ENCODE measurements at regions not wholly inside any gene's neighbourhood (a gene's known extent, or its start where the extent isn't known, plus 50 kb on each side); places are given as distances from the start of the nearest gene placed in this dataset.

DNA sequence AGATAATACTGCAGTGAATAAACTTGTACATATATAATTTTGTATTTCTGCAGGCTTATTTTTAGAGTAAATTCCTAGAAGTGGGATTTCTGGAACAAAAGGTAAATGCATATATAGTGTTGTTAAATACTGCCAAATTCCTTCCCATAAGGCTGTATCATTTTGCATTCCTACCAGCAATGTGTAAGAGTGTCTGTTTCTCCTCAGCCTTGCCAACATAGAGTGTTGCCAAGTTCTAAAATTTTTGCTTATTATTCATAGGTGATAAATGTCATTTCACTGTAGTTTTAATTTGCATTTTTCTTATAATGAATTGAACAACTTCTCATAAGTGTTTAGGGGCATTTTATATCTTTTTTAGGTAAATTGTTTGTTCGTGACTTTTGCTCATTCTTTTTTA, 174.2 kb upstream of the ZBED5 start:
- ATAC-seq, result no peak
- no peak for TF ChIP-seq ISL1 (CRISPR knock-in tag; IDR thresholded peaks at IDR 0.05)
- TF ChIP-seq, protein P1, sequence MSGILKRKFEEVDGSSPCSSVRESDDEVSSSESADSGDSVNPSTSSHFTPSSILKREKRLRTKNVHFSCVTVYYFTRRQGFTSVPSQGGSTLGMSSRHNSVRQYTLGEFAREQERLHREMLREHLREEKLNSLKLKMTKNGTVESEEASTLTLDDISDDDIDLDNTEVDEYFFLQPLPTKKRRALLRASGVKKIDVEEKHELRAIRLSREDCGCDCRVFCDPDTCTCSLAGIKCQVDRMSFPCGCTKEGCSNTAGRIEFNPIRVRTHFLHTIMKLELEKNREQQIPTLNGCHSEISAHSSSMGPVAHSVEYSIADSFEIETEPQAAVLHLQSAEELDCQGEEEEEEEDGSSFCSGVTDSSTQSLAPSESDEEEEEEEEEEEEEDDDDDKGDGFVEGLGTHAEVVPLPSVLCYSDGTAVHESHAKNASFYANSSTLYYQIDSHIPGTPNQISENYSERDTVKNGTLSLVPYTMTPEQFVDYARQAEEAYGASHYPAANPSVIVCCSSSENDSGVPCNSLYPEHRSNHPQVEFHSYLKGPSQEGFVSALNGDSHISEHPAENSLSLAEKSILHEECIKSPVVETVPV (CRISPR knock-in tag; IDR thresholded peaks at IDR 0.05), result no peak
- TF ChIP-seq, protein P2, sequence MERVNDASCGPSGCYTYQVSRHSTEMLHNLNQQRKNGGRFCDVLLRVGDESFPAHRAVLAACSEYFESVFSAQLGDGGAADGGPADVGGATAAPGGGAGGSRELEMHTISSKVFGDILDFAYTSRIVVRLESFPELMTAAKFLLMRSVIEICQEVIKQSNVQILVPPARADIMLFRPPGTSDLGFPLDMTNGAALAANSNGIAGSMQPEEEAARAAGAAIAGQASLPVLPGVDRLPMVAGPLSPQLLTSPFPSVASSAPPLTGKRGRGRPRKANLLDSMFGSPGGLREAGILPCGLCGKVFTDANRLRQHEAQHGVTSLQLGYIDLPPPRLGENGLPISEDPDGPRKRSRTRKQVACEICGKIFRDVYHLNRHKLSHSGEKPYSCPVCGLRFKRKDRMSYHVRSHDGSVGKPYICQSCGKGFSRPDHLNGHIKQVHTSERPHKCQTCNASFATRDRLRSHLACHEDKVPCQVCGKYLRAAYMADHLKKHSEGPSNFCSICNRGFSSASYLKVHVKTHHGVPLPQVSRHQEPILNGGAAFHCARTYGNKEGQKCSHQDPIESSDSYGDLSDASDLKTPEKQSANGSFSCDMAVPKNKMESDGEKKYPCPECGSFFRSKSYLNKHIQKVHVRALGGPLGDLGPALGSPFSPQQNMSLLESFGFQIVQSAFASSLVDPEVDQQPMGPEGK (CRISPR knock-in tag; IDR thresholded peaks at IDR 0.05; ENCODE audit: borderline replicate concordance), result no peak
- no peak for TF ChIP-seq PPARA (CRISPR knock-in tag; IDR thresholded peaks at IDR 0.05; ENCODE audit: borderline replicate concordance)
- no peak for TF ChIP-seq RARB (CRISPR knock-in tag; IDR thresholded peaks at IDR 0.05)
- TF ChIP-seq OSR1 (CRISPR knock-in tag; IDR thresholded peaks at IDR 0.05), result no peak
- TF ChIP-seq SNAI2 (CRISPR knock-in tag; IDR thresholded peaks at IDR 0.05), result no peak
- TF ChIP-seq ZC3H10 (CRISPR knock-in tag; IDR thresholded peaks at IDR 0.05), result no peak
- TF ChIP-seq, protein P3, sequence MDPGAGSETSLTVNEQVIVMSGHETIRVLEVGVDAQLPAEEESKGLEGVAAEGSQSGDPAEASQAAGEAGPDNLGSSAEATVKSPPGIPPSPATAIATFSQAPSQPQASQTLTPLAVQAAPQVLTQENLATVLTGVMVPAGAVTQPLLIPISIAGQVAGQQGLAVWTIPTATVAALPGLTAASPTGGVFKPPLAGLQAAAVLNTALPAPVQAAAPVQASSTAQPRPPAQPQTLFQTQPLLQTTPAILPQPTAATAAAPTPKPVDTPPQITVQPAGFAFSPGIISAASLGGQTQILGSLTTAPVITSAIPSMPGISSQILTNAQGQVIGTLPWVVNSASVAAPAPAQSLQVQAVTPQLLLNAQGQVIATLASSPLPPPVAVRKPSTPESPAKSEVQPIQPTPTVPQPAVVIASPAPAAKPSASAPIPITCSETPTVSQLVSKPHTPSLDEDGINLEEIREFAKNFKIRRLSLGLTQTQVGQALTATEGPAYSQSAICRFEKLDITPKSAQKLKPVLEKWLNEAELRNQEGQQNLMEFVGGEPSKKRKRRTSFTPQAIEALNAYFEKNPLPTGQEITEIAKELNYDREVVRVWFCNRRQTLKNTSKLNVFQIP (CRISPR knock-in tag; IDR thresholded peaks at IDR 0.05; ENCODE audit: borderline replicate concordance, low read depth), result no peak
- TF ChIP-seq ZFP3 (CRISPR knock-in tag; IDR thresholded peaks at IDR 0.05), result no peak

DNA sequence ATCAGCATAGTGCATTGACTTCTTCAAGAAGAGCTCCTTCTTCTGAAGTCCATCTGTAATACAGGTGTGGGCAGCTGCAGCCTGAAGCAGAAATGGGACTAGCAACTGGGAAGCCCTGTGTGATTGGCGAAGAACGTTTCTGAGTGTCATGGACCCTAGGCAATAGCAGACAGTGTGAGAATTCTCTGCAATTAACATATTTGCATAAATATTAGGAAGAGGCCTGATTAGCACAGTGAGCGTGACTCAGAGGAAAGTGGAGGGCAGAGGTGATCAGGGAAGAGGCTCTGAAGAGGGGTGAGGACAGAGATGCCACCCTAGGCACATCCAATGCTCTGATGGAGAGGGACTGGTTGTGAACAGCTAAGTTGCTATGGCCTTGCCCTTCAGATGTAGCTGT, 171.2 kb upstream of the ZBED5 start:
- TF ChIP-seq ISL1 (CRISPR knock-in tag; IDR thresholded peaks at IDR 0.05), result no peak
- no peak for TF ChIP-seq OSR1 (CRISPR knock-in tag; IDR thresholded peaks at IDR 0.05)
- TF ChIP-seq RARB (CRISPR knock-in tag; IDR thresholded peaks at IDR 0.05), result no peak
- TF ChIP-seq PPARA (CRISPR knock-in tag; IDR thresholded peaks at IDR 0.05; ENCODE audit: borderline replicate concordance), result no peak
- TF ChIP-seq, protein P3 (CRISPR knock-in tag; IDR thresholded peaks at IDR 0.05; ENCODE audit: borderline replicate concordance, low read depth), result no peak
- TF ChIP-seq TCF4 (CRISPR knock-in tag; IDR thresholded peaks at IDR 0.05; ENCODE audit: borderline replicate concordance), result no peak
- TF ChIP-seq ZNF565 (CRISPR knock-in tag; conservative IDR thresholded peaks at IDR 0.05; ENCODE audit: low read depth), result no peak
- no peak for TF ChIP-seq ESRRG (CRISPR knock-in tag; IDR thresholded peaks at IDR 0.05)
- no peak for TF ChIP-seq ZNF8 (CRISPR knock-in tag; IDR thresholded peaks at IDR 0.05)
- no peak for TF ChIP-seq ZC3H10 (CRISPR knock-in tag; IDR thresholded peaks at IDR 0.05)
- no peak for TF ChIP-seq ZNF70 (CRISPR knock-in tag; IDR thresholded peaks at IDR 0.05)
- TF ChIP-seq ZFP3 (CRISPR knock-in tag; IDR thresholded peaks at IDR 0.05), result no peak
- TF ChIP-seq, protein P1 (CRISPR knock-in tag; IDR thresholded peaks at IDR 0.05), result no peak
- no peak for TF ChIP-seq CSDC2 (CRISPR knock-in tag; IDR thresholded peaks at IDR 0.05)
- TF ChIP-seq ZFP30 (CRISPR knock-in tag; IDR thresholded peaks at IDR 0.05), result no peak
- TF ChIP-seq, protein P4, sequence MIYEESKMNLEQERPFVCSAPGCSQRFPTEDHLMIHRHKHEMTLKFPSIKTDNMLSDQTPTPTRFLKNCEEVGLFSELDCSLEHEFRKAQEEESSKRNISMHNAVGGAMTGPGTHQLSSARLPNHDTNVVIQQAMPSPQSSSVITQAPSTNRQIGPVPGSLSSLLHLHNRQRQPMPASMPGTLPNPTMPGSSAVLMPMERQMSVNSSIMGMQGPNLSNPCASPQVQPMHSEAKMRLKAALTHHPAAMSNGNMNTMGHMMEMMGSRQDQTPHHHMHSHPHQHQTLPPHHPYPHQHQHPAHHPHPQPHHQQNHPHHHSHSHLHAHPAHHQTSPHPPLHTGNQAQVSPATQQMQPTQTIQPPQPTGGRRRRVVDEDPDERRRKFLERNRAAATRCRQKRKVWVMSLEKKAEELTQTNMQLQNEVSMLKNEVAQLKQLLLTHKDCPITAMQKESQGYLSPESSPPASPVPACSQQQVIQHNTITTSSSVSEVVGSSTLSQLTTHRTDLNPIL (CRISPR knock-in tag; IDR thresholded peaks at IDR 0.05; ENCODE audit: low read depth), result no peak
- TF ChIP-seq, protein P2 (CRISPR knock-in tag; IDR thresholded peaks at IDR 0.05; ENCODE audit: borderline replicate concordance), result no peak
- TF ChIP-seq, protein P5, sequence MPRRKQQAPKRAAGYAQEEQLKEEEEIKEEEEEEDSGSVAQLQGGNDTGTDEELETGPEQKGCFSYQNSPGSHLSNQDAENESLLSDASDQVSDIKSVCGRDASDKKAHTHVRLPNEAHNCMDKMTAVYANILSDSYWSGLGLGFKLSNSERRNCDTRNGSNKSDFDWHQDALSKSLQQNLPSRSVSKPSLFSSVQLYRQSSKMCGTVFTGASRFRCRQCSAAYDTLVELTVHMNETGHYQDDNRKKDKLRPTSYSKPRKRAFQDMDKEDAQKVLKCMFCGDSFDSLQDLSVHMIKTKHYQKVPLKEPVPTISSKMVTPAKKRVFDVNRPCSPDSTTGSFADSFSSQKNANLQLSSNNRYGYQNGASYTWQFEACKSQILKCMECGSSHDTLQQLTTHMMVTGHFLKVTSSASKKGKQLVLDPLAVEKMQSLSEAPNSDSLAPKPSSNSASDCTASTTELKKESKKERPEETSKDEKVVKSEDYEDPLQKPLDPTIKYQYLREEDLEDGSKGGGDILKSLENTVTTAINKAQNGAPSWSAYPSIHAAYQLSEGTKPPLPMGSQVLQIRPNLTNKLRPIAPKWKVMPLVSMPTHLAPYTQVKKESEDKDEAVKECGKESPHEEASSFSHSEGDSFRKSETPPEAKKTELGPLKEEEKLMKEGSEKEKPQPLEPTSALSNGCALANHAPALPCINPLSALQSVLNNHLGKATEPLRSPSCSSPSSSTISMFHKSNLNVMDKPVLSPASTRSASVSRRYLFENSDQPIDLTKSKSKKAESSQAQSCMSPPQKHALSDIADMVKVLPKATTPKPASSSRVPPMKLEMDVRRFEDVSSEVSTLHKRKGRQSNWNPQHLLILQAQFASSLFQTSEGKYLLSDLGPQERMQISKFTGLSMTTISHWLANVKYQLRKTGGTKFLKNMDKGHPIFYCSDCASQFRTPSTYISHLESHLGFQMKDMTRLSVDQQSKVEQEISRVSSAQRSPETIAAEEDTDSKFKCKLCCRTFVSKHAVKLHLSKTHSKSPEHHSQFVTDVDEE (CRISPR knock-in tag; IDR thresholded peaks at IDR 0.05), result no peak
- TF ChIP-seq SNAI2 (CRISPR knock-in tag; IDR thresholded peaks at IDR 0.05), result no peak
- no peak for ATAC-seq

All from SK-N-SH treated with all-trans-retinoic acid at 6 μM for 48 hours (cell line).